H1 (cell line): ENCODE measurements at regions not wholly inside any gene's neighbourhood (a gene's known extent, or its start where the extent isn't known, plus 50 kb on each side); places are given as distances from the start of the nearest gene placed in this dataset.

Experiments used
- CTCF ChIA-PET: fragments of 300-600 bp; sonication (Branson Sonifier 250); formaldehyde crosslinking; loops from one replicate; lab custom pipeline; 2021; ENCODE audit not compliant: partially characterized antibody; lab: Charles Lee
- POLR2A ChIA-PET: fragments of 300-600 bp; sonication (Branson Sonifier 250); formaldehyde crosslinking; loops from one replicate; lab custom pipeline; 2021; ENCODE audit warnings: inconsistent platforms; ENCODE audit not compliant: partially characterized antibody; lab: Charles Lee
- DNase-seq, 2 experiments: peaks; one replicate each; pipeline versions ENCODE4 v3.0.0 to v3.0.0-alpha.2; 2010 to 2022; ENCODE audit warnings: low spot score in 2 of 2, low read depth in 1 of 2, mixed read lengths in 1 of 2
- FAIRE-seq: peaks from 2 replicates; lab custom pipeline; 2011; peaks lifted over from hg19 to GRCh38; lab: Jason Lieb, UNC
- H2AFZ ChIP-seq: 2 replicates; pipeline ENCODE4 v1.8.1; 2012; ENCODE audit warnings: low read length, inconsistent platforms
- H2AK5ac ChIP-seq: 2 replicates; pipeline ENCODE4 v1.6.1; 2013; ENCODE audit warnings: low read depth, low read length
- H2BK120ac ChIP-seq: replicated peaks from 2 replicates; pipeline ENCODE3; 2013; ENCODE audit warnings: low read depth, low read length, inconsistent platforms
- H2BK12ac ChIP-seq: 2 replicates; pipeline ENCODE4 v1.6.1; 2013; ENCODE audit warnings: low read depth, low read length
- H2BK15ac ChIP-seq: 2 replicates; pipeline ENCODE4 v1.6.1; 2013; ENCODE audit warnings: low read length
- H2BK20ac ChIP-seq: 2 replicates; pipeline ENCODE4 v1.6.1; 2013; ENCODE audit warnings: low read length
- H2BK5ac ChIP-seq: 2 replicates; pipeline ENCODE4 v1.6.1; 2013; ENCODE audit warnings: low read depth, low read length
- H3K14ac ChIP-seq: 2 replicates; pipeline ENCODE4 v1.6.1; 2013; ENCODE audit warnings: inconsistent platforms; ENCODE audit not compliant: insufficient read length
- H3K18ac ChIP-seq: 2 replicates; pipeline ENCODE4 v1.6.1; 2013; ENCODE audit warnings: low read length; ENCODE audit errors: extremely low read depth
- H3K23ac ChIP-seq: 2 replicates; pipeline ENCODE4 v1.6.1; 2013; ENCODE audit warnings: inconsistent platforms; ENCODE audit not compliant: insufficient read length
- H3K23me2 ChIP-seq: 2 replicates; pipeline ENCODE4 v1.6.1; 2013; ENCODE audit warnings: low read depth, low read length
- H3K27ac ChIP-seq: 2 replicates; pipeline ENCODE4 v1.6.1; 2011; ENCODE audit warnings: low read depth, low read length, inconsistent platforms
- H3K27me3 ChIP-seq, 4 experiments: replicated peaks in 1 of 4; 1 replicate in 1 of 4; 2 replicates in 3 of 4; pipeline versions ENCODE4 v1.6.1 to v1.8.1; 2011 to 2013; ENCODE audit warnings: low read length in 3 of 4, mild to moderate bottlenecking in 3 of 4, inconsistent platforms in 2 of 4, mixed read lengths in 2 of 4, moderate library complexity in 1 of 4; ENCODE audit not compliant: control insufficient read depth in 3 of 4, insufficient read depth in 3 of 4; ENCODE audit errors: extremely low read depth in 1 of 4
- H3K36me3 ChIP-seq, 4 experiments: 2 replicates each; pipeline versions ENCODE4 v1.6.1 to v1.8.1; 2011 to 2013; ENCODE audit warnings: mild to moderate bottlenecking in 4 of 4, low read length in 3 of 4, moderate library complexity in 2 of 4, control low read depth in 1 of 4, inconsistent platforms in 1 of 4; ENCODE audit not compliant: insufficient read depth in 4 of 4, control insufficient read depth in 2 of 4
- H3K4ac ChIP-seq: replicated peaks from 2 replicates; pipeline ENCODE3; 2013; ENCODE audit warnings: low read length, low read depth, mixed read lengths, inconsistent platforms; ENCODE audit not compliant: insufficient read length
- H3K4me1 ChIP-seq, 4 experiments: replicated peaks in 1 of 4; 1 replicate in 1 of 4; 2 replicates in 3 of 4; pipeline versions ENCODE4 v1.6.1 to v1.8.1; 2011 to 2013; ENCODE audit warnings: low read length in 3 of 4, inconsistent platforms in 2 of 4, mixed read lengths in 1 of 4; ENCODE audit not compliant: insufficient read depth in 4 of 4, control insufficient read depth in 3 of 4
- H3K4me2 ChIP-seq, 2 experiments: 2 replicates each; pipeline versions ENCODE4 v1.6.1 to v1.8.1; 2011 to 2013; ENCODE audit warnings: low read depth in 2 of 2, low read length in 2 of 2, control low read depth in 1 of 2, inconsistent platforms in 1 of 2, mild to moderate bottlenecking in 1 of 2; ENCODE audit not compliant: insufficient read depth in 1 of 2
- H3K4me3 ChIP-seq, 4 experiments: fragments of 200-600, 300-600 bp in 1 of 4; sonication (generic), shearing (Covaris generic), sonication (Bioruptor Twin) in 1 of 4; 2 replicates each; pipeline versions ENCODE4 v1.5.1 to v1.8.1; 2011 to 2016; ENCODE audit warnings: low read length in 4 of 4, low read depth in 3 of 4, control low read depth in 2 of 4, inconsistent platforms in 2 of 4, mild to moderate bottlenecking in 2 of 4, mixed read lengths in 1 of 4, moderate library complexity in 1 of 4; ENCODE audit not compliant: insufficient read depth in 2 of 4; ENCODE audit errors: extremely low read depth in 1 of 4
- H3K56ac ChIP-seq: replicated peaks from 2 replicates; pipeline ENCODE3; 2013; ENCODE audit warnings: low read depth, mild to moderate bottlenecking, mixed read lengths, low read length, inconsistent platforms; ENCODE audit not compliant: insufficient read length
- H3K79me1 ChIP-seq: 2 replicates; pipeline ENCODE4 v1.6.1; 2013; ENCODE audit warnings: low read depth, low read length, control low read depth
- H3K79me2 ChIP-seq, 2 experiments: 2 replicates each; pipeline versions ENCODE4 v1.6.1 to v1.8.1; 2012 to 2013; ENCODE audit warnings: low read length in 2 of 2, mild to moderate bottlenecking in 2 of 2, inconsistent platforms in 1 of 2; ENCODE audit not compliant: insufficient read depth in 2 of 2, control insufficient read depth in 1 of 2
- H3K9ac ChIP-seq, 4 experiments: replicated peaks in 1 of 4; 1 replicate in 1 of 4; 2 replicates in 3 of 4; pipeline versions ENCODE4 v1.6.1 to v1.8.1; 2011 to 2013; ENCODE audit warnings: low read depth in 3 of 4, low read length in 3 of 4, control low read depth in 2 of 4, mild to moderate bottlenecking in 2 of 4, moderate library complexity in 2 of 4, inconsistent platforms in 1 of 4; ENCODE audit errors: extremely low read depth in 1 of 4
- H3K9me3 ChIP-seq, 2 experiments: 2 replicates each; pipeline versions ENCODE4 v1.6.1 to v1.8.1; 2012 to 2013; ENCODE audit warnings: mild to moderate bottlenecking in 2 of 2, moderate library complexity in 2 of 2, control low read depth in 1 of 2, inconsistent platforms in 1 of 2, low read depth in 1 of 2, low read length in 1 of 2, mixed read lengths in 1 of 2; ENCODE audit not compliant: insufficient read depth in 2 of 2
- H4K20me1 ChIP-seq, 2 experiments: replicated peaks in 1 of 2; 2 replicates each; pipeline versions ENCODE3 to v1.8.1; 2011 to 2013; ENCODE audit warnings: inconsistent platforms in 2 of 2, low read length in 2 of 2, mild to moderate bottlenecking in 1 of 2; ENCODE audit not compliant: insufficient read depth in 2 of 2, control insufficient read depth in 1 of 2
- H4K5ac ChIP-seq: 2 replicates; pipeline ENCODE4 v1.6.1; 2013; ENCODE audit warnings: low read length, low read depth, mixed read lengths, inconsistent platforms; ENCODE audit not compliant: insufficient read length
- H4K8ac ChIP-seq: 2 replicates; pipeline ENCODE4 v1.8.0; 2013; ENCODE audit warnings: mild to moderate bottlenecking, moderate library complexity, low read length, inconsistent platforms; ENCODE audit not compliant: insufficient read depth; ENCODE audit errors: extremely low read depth
- H4K91ac ChIP-seq: replicated peaks from 2 replicates; pipeline ENCODE3; 2013; ENCODE audit warnings: low read length, mixed read lengths, inconsistent platforms; ENCODE audit not compliant: insufficient read length
- CTCF ChIP-seq, 3 experiments: IDR thresholded peaks; 1 replicate in 2 of 3; 2 replicates in 1 of 3; pipeline versions ENCODE4 v1.5.1 to v1.6.1; 2011; ENCODE audit warnings: low read length in 3 of 3, mild to moderate bottlenecking in 3 of 3, inconsistent platforms in 2 of 3, low read depth in 1 of 3, moderate library complexity in 1 of 3; ENCODE audit not compliant: insufficient read depth in 1 of 3; ENCODE audit errors: control extremely low read depth in 1 of 3
- TBP ChIP-seq: IDR thresholded peaks from 2 replicates; pipeline ENCODE4 v1.6.1; 2011; ENCODE audit warnings: low read depth, low read length, improper control_type of control experiment
- whole genome bisulfite sequencing, 2 experiments: shearing (Covaris generic) in 1 of 2; methylation state at CpG; one replicate each; pipeline versions ENCODE4 v1.1.6 to v1.1.7; 2013 to 2015; ENCODE audit warnings: low lambda C conversion rate in 2 of 2, mixed read lengths in 2 of 2, inconsistent platforms in 1 of 2, low coverage in 1 of 2, missing lambda C conversion rate in 1 of 2; ENCODE audit not compliant: insufficient replicate concordance in 2 of 2, insufficient coverage in 1 of 2, insufficient read length in 1 of 2; ENCODE audit errors: extremely low coverage in 1 of 2, missing lambda C conversion rate in 1 of 2; 5-methylcytosine and 5-hydroxymethylcytosine counted together

- no peaks in the 10 kb centered on the region for H3K79me2 ChIP-seq
- no peaks in the 10 kb centered on the region for H3K27me3 ChIP-seq
- no peaks in the 10 kb centered on the region for H3K9me3 ChIP-seq
- CTCF ChIA-PET, result interaction anchor here (0.6 to 4.8 kb wide), 11 partner anchors 17 to 716 kb away, joined by 3 to 17 read pairs (median 4); no protein-coding TSS in a partner anchor
- no peak overlapping the region for H3K56ac ChIP-seq
- H4K20me1 ChIP-seq, result no peaks in the 10 kb centered on the region
- no peak overlapping the region for H3K4ac ChIP-seq
- H4K5ac ChIP-seq, result no peak overlapping the region
- no peak overlapping the region for H3K4me2 ChIP-seq
- H3K9ac ChIP-seq, result no peak overlapping the region
- DNase-seq (peak in 1 of 2 experiments; percentile 23), FAIRE-seq (no peak)
- H3K4me1 ChIP-seq, result peaks cover 4 to 36% (median 19%) of the 10 kb centered on the region in 4 experiments
- no peak overlapping the region for H2BK12ac ChIP-seq
- no peak overlapping the region for H3K27ac ChIP-seq
- H2BK15ac ChIP-seq, result no peak overlapping the region
- H4K8ac ChIP-seq, result no peak overlapping the region
- no peaks in the 10 kb centered on the region for H3K36me3 ChIP-seq
- H3K18ac ChIP-seq, result no peak overlapping the region
- peaks cover 2% of the 10 kb centered on the region; the same call in 1 of the 2 replicates for H3K23me2 ChIP-seq
- no peak overlapping the region for H2BK20ac ChIP-seq
- WGBS, 2 experiments, result 87% methylated on average over 10 of the region's 10 CpGs; no CpG with 5 or more reads in 1 of the 2 experiments
- H2AK5ac ChIP-seq, result no peak overlapping the region
- H2BK120ac ChIP-seq, result peak overlapping the region; percentile 26
- H4K91ac ChIP-seq, result no peak overlapping the region
- H3K23ac ChIP-seq, result no peak overlapping the region
- H3K79me1 ChIP-seq, result no peaks in the 10 kb centered on the region
- H3K14ac ChIP-seq, result no peak overlapping the region
- POLR2A ChIA-PET, result no interaction called here
- no peak overlapping the region for H2BK5ac ChIP-seq
- no peak overlapping the region for H3K4me3 ChIP-seq
- no peak overlapping the region for H2AFZ ChIP-seq
- TF ChIP-seq TBP (no peak), CTCF (IDR thresholded peaks at IDR 0.05; ENCODE audit: control extremely low read depth in 1 of 3, insufficient read depth in 1 of 3, low read depth in 1 of 3, low read length in 3 of 3) (no peak)
Observed at GRCh38 chr3:127421943-127422662, 134.3 kb upstream of the PRR20G start.
